ENCODE measurements at regions not wholly inside any gene's neighbourhood (a gene's known extent, or its start where the extent isn't known, plus 50 kb on each side); places are given as distances from the start of the nearest gene placed in this dataset.

DNA sequence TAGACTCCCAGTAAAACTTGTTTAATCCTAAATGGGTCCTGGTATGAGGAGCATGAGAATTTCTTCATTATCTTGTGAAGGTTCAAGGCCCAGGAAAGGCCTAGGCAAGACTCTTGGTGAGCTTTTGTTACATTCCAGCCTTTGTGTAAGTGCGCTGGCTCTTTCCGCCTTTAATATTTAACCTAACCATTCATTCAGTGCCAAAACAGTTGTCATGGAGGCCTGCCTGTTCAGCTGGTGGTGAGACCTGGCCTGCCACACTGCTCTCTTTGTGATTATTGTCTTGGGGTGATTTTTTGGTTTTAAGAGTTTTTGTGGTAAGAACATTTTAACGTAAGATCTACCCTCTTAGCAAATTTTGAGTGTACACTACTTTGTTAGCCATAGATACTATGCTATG, 127.5 kb upstream of the WWC1 start:
- DNase-seq (ENCODE audit: low read depth): no peak

DNA sequence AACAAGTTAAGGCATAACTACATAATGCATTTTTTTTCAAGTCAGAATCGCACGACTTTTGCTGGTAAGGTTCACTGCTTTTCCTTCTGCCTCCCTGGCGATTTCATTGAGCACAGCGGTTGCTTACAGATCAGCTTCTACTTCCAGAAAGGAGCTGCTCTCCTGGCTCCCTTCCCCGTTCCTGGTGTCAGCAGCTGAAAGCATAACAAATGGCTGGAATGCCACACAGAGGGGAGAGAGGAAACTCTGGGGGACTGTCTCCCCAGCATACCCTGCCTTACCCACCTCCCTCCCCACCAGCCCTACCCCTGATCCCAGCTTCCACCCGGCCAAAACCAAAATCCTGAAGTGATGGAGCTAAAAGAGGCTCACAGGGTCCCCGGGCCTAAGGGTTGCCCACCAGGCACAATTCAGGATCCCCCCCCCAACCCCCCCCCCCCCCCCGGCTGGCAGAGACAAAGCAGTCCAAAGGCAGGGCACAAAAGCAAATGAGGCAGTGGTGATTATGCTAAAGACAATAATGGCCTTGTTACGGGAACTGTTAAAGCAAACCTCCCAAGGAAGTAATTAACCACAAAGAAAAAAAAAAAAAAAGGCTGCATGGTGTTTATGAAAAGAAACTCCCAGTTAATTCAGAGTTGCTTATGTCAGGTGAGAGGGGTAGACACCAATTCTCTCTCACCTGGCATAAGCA, 126.1 kb upstream of the WWC1 start:
- DNase-seq (ENCODE audit: low read depth): no peak

DNA sequence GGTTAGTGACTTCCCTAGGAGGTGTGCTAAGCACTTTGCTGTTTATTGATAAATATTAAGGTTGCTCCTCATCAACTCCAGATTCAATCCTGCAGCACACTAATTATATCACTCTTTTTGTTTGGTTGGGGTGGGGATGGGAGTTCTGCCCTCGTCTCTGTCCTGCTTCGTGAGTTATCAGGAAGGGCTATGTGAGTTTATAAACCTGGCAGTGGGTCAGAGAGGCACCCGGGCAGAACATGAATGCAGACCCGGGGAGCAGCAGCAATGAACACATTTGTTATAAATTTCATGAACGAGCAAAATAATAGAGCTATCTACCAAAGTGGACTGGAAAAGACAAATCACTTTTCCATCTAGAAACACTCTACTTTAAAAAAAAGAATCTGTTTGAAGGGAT, 125.5 kb upstream of the WWC1 start:
- no peak for DNase-seq (ENCODE audit: low read depth)

DNA sequence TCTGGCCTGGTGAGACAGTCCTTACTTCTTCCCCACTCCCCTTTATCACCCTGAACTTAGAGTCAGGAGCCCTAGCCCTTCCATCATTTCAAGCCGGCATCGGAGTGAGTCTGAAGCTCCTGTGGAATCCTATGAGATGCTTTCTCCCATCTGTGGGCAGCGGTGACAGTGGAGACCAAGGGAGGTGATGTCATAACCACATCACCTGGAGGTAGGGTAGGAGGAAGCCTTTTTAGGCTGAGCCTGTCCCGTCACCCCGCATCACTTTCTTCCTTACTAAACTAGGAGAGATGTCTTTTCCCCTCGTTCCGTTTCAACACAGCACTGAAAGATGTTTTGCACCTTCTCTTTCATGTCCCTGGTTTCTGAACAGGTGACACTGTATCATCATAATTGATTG, 124.1 kb upstream of the WWC1 start:
- DNase-seq (ENCODE audit: low read depth): no peak

DNA sequence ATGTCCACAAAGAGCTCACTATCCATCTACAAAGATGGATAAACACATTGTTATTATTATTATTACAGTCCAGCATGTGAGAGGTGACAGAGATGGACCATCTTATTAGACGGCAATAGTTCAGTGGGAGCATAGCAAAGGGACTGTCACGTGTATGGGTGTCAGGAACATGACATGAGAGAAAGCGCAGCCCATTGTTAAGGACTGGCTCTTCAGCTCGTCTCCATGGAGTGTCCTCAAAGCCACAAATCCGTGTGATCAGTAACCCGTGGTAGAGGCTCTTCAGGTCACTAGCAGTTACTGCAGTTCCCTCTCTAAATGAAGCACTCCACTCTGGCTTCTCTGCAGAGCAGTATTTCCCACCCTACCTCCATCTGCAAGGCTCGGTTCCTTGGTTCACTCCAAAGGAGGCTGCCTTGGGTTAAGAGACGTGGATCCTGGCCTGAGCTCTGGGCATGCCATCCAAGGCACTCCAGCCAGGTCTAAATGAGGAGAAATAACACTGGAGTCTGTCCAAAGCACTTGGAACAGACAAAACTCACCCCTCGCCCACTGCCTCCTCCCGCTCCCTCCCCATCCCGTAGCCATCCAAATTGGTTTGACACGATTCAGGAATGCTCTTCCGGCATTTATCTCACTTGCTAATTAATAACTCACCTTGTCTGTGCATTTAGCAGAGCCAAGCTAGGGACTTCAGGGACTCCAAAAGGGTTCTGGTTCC, 122.3 kb upstream of the WWC1 start:
- DNase-seq (ENCODE audit: low read depth): no peak

DNA sequence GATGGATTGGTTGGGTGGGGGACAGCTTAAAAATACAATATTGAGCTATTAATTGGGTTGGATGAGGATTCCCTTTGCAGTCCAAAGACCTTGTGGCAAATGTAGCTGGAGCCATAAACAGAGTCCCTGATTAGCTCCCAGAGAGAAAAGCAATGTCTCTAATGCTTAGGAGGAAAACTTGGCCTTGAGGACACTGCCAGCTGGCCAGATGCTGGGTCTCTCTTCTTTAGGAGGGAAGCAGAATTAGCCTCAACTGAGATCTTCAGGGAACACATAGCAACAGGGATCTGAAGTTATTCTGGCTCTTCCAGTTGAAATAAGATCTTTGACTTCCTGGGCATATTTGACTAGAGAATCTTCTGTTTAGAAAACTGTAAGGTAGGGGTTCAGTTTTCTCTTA, 121.7 kb upstream of the WWC1 start:
- DNase-seq (ENCODE audit: low read depth): no peak

DNA sequence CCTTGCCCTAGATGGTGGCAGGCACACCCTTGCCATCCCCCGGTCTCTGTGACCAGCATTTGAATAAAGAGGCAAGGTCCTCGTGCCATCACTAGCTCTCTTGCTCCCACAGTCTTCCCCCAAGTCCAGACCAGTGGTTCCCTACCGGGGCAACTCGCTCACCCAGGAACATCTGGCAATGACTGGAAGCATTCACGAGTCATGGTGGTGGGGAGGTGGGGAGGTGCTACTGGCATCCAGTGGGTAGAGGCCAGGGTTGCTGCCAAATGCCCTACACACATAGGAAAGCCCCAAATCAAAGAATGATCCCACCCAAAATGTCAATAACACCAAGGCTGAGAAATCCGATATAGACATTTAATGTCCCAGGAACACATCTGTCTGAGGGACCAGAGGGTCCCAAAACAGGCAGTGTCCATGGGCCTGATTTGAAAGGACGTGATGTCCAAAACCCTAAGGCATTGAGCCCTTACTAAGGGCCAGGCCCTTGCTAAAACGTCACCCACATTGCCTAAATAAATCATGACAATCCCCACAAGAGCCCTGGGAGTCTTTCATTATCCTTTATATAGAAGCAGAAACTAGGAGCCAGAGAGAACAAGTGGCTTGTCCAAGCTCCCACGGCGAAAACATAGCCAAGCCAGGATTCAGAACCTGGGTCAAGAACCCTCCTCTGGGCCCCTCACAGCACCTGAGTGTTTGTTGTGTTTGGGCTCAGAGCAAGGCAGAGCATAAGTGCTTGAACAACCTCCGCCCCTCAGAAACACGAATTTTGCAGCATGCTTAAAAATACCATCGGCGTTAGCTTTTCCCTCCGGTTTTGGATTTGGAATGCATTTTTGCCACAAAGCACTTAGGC, 119.3 kb upstream of the WWC1 start:
- DNase-seq (ENCODE audit: low read depth): no peak

DNA sequence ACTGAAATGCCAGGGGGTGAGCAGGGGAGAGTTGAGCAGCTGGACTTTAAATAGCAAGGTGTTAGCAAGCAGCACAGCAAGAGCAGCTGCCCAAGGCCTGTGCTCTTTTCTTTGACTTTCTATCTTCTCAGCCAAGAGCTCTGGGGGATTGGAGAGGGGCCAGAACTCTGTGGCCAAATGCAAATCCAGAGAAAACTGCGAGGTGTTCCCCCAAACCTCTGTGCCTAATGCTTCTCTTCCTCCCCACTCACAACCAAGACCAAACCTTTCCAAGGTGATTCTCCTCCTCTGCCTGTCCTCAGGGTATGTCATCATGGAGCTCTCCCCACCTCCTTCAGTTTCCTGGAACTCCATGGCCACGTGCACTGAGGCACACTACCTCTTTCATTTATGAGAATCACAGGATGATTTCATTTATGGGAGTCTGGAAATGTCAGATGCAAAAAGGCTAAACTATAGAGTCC, 118.7 kb upstream of the WWC1 start:
- DNase-seq (ENCODE audit: low read depth): no peak

DNA sequence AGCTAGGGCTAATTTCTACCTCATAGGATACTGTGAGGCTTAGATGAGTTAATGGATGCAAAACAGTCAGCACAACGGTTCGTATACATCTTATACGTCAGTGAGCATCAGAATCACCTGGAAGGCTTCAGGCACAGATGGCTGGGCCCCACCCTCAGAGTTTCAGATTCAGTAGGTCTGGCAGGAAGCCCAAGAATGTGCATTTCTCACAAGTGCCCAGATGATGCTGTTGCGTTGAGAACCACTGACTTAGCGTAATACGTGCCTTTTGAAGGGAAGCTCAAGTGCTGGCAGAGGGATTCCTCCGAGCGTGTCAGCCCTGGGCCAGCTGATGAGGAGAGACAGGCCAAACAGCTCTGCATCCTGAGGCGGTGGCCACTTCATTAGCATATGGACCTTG, 117.1 kb upstream of the WWC1 start:
- no peak for DNase-seq (ENCODE audit: low read depth)

DNA sequence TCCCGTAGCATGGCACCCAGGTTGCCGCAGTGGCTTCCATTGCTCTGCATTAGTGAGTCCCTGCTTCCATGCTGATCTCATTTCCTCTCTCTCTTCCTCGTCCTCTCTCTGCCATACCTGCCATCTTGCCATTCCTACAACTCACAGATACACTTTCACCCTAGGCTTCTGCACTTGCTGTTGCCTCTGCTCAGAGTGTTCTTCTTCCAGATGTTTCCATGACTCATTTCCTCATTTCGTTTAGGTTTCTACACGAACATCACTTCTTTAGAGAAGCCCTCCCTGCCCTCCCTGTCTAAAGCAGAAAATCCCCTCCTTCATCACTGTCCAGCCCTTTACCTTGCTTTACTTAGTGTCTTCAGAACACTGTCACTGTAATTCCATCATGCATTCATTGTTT, 115.2 kb upstream of the WWC1 start:
- DNase-seq (ENCODE audit: low read depth): no peak

DNA sequence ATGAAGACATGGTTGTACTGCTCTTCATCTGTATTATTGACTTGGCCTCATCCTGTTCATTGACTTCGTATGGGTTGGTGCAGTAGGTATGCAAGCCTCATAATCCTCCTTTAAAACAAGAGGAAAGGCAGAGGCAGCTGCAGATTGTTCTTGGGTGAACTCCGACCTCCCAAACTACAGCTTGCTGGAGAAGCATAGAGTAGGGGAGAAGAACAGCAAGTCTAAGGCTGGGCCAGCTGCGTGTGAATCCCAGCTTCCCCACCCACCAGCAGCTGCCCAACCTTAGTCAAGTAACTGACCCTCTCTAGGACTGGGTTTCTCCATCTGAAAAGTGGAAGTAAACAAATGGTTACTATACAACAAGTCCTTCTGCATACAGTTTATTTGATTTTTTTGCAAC, 114.5 kb upstream of the WWC1 start:
- no peak for DNase-seq (ENCODE audit: low read depth)

DNA sequence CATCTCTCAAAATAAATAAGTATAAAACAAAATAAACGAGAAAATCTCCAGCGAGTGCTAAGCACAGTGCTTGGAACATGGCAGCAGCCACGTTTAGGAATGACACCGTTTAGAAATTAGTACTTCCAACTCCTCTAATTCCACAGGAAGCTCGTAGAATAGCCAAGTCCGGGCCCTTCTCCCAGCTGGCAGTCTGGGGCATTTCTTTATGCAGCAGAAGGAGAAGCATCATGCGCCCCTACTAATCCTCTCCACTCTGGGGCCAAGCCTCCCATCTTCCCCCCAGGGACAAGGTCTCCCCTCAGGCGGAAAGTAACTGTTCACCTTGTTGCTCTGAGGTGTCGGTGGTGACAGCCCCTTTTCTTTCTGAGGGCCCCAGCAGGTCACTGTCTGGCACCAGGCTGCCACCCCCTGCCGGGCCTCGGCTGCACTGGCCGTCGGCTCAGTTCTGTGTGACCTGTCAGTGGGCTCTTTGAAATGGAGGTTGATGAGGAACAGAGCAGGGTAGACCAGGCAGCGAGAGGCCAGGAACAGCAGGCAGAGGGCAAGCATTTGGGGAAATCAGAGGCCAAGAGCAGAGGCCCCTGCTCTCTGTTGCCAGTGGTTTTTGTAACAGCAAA, 113.5 kb upstream of the WWC1 start:
- DNase-seq (ENCODE audit: low read depth): no peak

DNA sequence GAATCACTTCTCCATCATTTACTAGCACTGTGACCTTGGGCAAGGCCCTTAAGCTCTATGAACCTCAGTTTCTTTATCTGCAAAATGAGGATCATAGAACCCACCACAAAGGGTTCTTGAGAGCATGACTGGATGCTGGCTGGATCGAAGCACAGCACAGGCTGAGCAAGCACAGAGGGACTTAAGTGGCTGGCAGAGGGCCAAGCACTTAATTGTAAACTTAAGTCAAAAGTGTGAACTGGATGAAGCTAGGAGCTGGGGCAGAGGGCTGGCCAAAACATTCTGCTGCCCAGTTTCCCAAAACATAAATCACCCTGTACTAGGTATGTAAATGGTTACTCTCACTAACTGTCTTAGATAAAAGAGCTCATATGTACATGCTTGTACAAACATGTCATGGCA, 112.3 kb upstream of the WWC1 start:
- no peak for DNase-seq (ENCODE audit: low read depth)

DNA sequence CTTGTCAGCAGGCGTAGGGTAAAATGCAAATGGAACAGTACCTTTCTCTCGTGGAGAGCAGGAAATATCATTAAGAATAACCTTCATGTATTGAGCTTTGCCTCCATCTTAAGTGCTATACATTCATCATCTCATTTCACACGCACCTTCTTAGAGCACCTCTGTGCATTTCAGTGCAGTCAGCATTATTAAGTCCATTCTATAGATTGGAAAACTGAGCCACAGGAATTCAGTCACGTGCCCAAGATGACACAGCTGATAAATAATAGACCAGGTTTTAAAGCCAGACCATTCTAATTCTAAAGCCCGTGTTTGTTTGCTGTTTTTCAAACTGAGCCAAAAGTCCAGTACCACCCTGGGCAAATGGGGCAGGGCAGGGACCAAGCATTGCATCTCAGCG, 109.2 kb upstream of the WWC1 start:
- DNase-seq (ENCODE audit: low read depth): no peak

DNA sequence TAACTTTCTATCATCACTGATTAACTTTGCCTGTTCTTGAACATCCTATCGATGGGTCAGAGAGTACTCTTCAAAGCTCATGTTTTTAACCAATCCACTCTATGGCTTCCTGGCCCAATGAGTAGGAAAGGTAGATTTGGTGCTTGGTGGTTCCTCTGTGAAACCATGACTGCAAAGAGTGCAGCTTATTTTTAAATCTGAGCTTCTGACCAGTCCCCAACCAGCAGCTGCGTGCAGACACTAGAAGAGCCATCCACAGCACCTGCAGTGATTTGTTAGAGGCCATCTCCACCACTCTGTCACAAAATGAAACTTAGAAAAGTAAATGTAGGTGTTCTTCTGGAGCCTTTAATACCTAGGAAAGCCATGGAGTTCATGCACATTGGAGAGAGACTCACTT, 107.3 kb upstream of the WWC1 start:
- DNase-seq (ENCODE audit: low read depth): no peak

DNA sequence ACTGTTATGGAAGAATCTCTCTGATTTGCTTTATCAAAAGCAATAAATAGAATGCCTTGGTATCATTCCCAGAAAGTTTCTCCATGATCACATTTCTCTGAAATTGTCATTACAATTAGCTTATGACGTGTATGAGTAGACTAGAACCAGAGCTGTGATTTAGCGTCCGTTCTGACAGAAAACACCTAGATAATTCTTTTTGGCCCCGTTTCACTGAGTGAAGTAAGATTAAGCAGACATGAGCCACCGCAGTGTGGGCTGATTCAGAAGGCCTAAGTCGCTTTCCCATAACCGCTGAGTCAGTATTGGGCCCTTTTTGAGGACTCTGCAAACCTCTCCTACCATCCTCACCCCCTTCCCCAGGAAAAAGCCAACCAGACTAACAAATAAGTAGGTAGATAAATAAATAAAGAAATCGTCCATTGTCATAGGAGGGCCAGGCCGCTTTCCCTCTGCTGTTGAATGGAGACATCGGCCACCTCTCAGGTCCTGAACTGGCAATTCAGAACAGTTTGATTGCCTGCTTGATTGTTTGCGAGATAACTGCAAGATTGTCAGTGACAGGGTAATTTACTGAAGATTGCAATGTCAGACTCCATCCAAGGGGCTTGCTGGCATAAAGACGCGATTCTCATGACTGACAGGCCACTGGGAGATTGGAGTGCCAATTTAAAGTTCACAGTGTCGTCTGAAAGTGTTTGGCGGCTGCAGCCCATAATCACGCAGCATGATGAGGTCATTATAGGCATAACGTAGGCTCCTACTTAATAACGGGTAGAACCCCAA, 105.0 kb upstream of the WWC1 start:
- DNase-seq (ENCODE audit: low read depth): no peak

DNA sequence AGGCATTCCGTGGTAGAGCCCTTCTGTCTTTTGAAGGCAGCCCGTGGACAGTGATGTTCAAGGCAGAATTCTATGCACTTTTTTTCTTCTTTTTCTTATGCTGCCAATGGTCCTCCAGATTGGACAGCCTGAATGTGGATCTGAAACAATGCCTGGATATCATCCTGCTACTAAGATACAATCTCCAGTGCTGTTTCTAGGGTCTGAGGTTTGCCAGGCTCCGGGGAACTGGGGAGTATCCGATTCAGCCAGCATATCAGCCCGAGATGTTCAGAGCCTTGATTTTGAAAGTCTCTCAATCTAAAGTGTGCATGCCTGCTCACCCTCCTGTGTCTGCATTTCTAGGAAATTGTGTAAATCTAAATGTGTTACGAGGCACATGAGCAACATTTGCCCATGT, 103.8 kb upstream of the WWC1 start:
- DNase-seq (ENCODE audit: low read depth): no peak

DNA sequence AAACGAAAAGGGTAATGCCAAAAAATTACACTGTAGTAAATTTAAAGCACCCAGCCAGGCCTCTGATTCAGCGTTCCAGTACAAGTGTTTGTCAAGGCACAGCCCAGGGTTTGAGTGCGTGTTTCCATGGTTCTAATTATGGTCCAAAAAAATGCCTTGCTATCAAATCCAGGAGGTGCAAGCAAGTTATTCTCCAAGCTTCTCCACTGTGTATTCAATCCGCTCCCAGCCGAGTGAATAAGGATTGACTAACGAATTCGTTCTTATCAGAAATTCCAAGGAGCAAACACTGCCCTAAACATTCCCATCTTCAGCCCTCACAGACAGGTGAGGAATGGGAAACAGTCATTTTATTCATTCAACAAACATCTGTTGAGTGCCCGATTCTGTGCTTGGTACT, 103.3 kb upstream of the WWC1 start:
- no peak for DNase-seq (ENCODE audit: low read depth)

DNA sequence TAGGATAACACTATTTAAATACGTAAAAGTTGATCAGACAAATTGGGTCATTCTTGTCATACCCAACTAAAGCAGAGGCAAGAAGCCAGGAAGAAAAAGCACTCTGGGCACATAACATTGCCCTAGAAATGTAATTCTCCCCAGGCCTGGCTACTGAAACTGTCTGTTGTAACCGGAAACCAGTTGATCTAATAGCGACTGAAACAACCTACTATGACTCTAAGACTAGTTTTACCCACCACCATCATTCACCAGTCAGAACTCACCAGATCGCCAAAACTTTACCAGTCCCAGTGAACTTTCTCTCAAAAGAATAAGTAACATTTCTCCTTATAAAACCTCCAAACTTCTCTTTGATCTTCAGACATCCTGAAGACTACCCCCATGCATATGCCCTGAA, 99.3 kb upstream of the WWC1 start:
- no peak for DNase-seq (ENCODE audit: low read depth)

DNA sequence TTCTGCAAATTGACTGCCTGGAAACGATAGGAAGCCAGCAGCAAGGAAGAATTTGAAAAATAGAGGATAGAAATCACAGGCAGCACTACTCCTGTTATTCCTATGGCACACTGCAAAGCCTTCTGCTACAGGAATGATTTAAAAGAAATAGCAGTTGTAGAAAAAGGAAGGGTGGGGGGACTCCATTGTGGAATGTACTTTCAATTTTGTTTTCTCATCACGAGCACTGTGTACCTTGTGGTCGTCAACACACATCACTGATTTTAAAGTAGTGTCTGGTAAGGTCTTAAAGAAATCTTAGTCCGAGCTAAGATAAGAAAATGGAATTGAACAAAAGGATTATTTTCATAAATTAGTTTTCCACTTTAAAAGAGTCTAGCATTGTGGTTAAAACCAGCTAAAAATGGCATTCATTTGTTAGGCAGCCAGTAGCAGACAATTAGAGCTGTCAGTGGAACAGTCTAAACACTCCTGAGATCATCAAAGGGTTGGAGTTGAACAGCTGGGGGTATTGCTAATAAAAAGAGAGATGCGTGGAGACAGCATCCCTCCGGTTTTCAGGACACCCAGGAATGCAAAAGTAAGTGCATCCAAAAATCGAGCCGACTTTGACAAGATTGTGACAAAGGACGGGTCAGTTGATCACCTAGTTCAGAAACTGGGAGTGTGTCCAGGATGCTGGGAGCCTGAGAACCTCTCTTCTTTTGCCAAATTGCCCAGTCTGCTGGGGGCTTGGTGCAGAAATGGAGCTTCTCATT, 97.8 kb upstream of the WWC1 start:
- no peak for DNase-seq (ENCODE audit: low read depth)

DNA sequence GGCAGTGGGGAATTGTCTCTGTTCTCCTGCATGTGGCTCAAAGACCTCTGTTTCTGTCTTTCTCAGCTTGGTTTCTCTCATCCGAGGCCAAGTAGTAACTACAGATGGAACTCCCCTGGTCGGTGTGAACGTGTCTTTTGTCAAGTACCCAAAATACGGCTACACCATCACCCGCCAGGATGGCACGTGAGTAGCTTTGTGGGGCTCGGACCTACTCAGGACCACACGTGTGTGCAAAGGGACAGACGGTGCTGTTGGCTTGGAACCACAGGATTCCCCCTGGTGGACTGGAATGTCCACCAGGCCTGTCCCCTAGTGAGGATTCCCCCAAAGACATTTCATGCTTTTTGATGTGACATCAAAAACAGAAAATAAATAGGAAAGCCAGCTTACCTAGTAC, 96.3 kb upstream of the WWC1 start:
- DNase-seq (ENCODE audit: low read depth): no peak

All from stimulated activated CD8-positive, alpha-beta memory T cell treated with anti-CD3 and anti-CD28 coated beads, Interleukin-15, amount 100 ng/mL, for 1 hour (primary cell).